HEK293T (cell line): ENCODE measurements at regions not wholly inside any gene's neighbourhood (a gene's known extent, or its start where the extent isn't known, plus 50 kb on each side); places are given as distances from the start of the nearest gene placed in this dataset.

Experiments used
- FOXA1 ChIP-seq: fragments of 450-650 bp; IDR thresholded peaks from 2 replicates; pipeline ENCODE4 v1.6.1; 2016; ENCODE audit warnings: mild to moderate bottlenecking
- SP1 ChIP-seq: fragments of 450-650 bp; IDR thresholded peaks from 2 replicates; pipeline ENCODE4 v1.6.1; 2017
- TARDBP ChIP-seq: fragments of 450-650 bp; IDR thresholded peaks from 2 replicates; pipeline ENCODE4 v1.6.1; 2016
- TF ChIP-seq, protein P1 (sequence below): fragments of 450-650 bp; IDR thresholded peaks from 2 replicates; pipeline ENCODE4 v1.6.1; 2016

DNA sequence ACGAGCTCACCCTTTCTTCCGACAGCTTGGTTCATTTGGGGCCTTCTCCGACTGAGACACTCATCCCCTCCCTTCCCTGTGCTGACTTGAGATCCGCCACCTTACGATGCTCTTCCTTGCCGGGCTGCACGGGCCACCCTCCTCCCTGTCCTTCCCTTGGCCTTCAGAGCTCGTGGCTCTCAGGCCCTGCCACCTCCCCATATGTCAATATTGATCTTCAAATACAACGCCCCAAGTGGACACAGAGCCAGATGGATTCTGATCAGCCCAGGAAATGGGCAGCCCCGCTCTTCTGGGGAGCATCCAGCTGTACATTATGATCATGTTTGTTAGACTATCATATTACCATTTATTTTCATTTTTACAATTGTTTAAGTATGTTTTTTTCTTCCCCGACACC is 812.8 kb downstream of the TBC1D22A start:
- TF ChIP-seq SP1 = no peak
- TF ChIP-seq, protein P1, sequence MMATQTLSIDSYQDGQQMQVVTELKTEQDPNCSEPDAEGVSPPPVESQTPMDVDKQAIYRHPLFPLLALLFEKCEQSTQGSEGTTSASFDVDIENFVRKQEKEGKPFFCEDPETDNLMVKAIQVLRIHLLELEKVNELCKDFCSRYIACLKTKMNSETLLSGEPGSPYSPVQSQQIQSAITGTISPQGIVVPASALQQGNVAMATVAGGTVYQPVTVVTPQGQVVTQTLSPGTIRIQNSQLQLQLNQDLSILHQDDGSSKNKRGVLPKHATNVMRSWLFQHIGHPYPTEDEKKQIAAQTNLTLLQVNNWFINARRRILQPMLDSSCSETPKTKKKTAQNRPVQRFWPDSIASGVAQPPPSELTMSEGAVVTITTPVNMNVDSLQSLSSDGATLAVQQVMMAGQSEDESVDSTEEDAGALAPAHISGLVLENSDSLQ = no peak
- no peak for TF ChIP-seq FOXA1
- no peak for TF ChIP-seq TARDBP
